GM18505 (cell line): ENCODE measurements at regions not wholly inside any gene's neighbourhood (a gene's known extent, or its start where the extent isn't known, plus 50 kb on each side); places are given as distances from the start of the nearest gene placed in this dataset.
"Not testable (repeated sequence)": the region's sequence is repeated elsewhere in the genome, so short reads cannot be mapped to it uniquely, and the experiment has no call there.

Source experiments
- ATAC-seq: cut with Tn5 transposase; IDR thresholded peaks from one replicate; pipeline ENCODE4 v1.9.1; 2021; ENCODE audit not compliant: unreplicated experiment
- POLR2A ChIP-seq: IDR thresholded peaks from 4 replicates; pipeline ENCODE4 v1.6.1; 2011; ENCODE audit warnings: borderline replicate concordance; ENCODE audit not compliant: insufficient read depth, insufficient read length; ENCODE audit errors: extremely low read depth

GRCh38 chr18:35851286-35851970 lies 121.1 kb upstream of the RMP24 start:
- TF ChIP-seq POLR2A: no peak
- ATAC-seq: no peak

- ATAC-seq: no peak
- no peak for TF ChIP-seq POLR2A
Observed at GRCh38 chr18:35852786-35853185, 119.7 kb upstream of the RMP24 start.

GRCh38 chr18:35854095-35854494 lies 118.4 kb upstream of the RMP24 start:
- ATAC-seq: no peak
- TF ChIP-seq POLR2A: no peak

- no peak for ATAC-seq
- TF ChIP-seq POLR2A: no peak
Observed at GRCh38 chr18:35856178-35856577, 116.3 kb upstream of the RMP24 start.

GRCh38 chr18:35856721-35857120 lies 115.8 kb upstream of the RMP24 start:
- not testable (repeated sequence) for ATAC-seq

- ATAC-seq: not testable (repeated sequence)
Observed at GRCh38 chr18:35857581-35857980, 114.9 kb upstream of the RMP24 start.

- TF ChIP-seq POLR2A: no peak
- no peak for ATAC-seq
Observed at GRCh38 chr18:35861367-35862118, 110.9 kb upstream of the RMP24 start.

GRCh38 chr18:35862119-35862640 lies 110.3 kb upstream of the RMP24 start:
- ATAC-seq: no peak
- no peak for TF ChIP-seq POLR2A

- no peak for TF ChIP-seq POLR2A
- no peak for ATAC-seq
Observed at GRCh38 chr18:35864916-35865315, 107.6 kb upstream of the RMP24 start.

GRCh38 chr18:35868915-35869314 lies 103.6 kb upstream of the RMP24 start:
- no peak for TF ChIP-seq POLR2A
- ATAC-seq: no peak

GRCh38 chr18:35871337-35871736 lies 101.1 kb upstream of the RMP24 start:
- ATAC-seq: no peak

GRCh38 chr18:35875566-35875965 lies 96.9 kb upstream of the RMP24 start:
- TF ChIP-seq POLR2A: no peak
- no peak for ATAC-seq

More at GRCh38 chr18:35871337-35871736, 101.1 kb upstream of the RMP24 start:
- TF ChIP-seq POLR2A: no peak

- no peak for ATAC-seq
- no peak for TF ChIP-seq POLR2A
Observed at GRCh38 chr18:35876243-35876642, 96.2 kb upstream of the RMP24 start.

GRCh38 chr18:35880788-35881455 lies 91.6 kb upstream of the RMP24 start:
- no peak for ATAC-seq
- TF ChIP-seq POLR2A: no peak
